HG03432 (cell line): ENCODE measurements at regions not wholly inside any gene's neighbourhood (a gene's known extent, or its start where the extent isn't known, plus 50 kb on each side); places are given as distances from the start of the nearest gene placed in this dataset.
A peak's percentile ranks its signal among the peaks of the same experiment; 100 is the strongest.

Experiments used
- ATAC-seq: cut with Tn5 transposase; IDR thresholded peaks from one replicate; pipeline ENCODE4 v1.9.1; 2021; ENCODE audit warnings: mild to moderate bottlenecking, moderate library complexity; ENCODE audit not compliant: unreplicated experiment

DNA sequence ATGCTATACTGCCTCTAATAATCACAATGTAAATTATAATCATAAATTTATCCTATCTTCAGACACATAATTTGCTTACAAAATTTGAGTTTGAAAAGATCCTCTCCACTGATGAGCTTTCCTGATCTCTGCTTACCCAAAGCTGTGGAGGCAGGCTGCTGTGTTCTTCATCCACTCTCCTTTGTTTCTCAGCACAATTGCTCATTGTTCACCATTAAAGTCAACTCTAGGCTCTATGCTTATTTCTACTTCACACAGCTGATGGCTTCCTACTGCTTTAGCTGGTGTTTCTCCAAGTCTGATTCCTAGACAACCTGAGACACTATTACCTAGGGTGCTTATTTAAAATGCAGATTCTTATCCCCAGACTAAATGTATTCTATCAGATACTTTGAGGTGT is 319.7 kb downstream of the PCDH18 start:
- ATAC-seq, result no peak

DNA sequence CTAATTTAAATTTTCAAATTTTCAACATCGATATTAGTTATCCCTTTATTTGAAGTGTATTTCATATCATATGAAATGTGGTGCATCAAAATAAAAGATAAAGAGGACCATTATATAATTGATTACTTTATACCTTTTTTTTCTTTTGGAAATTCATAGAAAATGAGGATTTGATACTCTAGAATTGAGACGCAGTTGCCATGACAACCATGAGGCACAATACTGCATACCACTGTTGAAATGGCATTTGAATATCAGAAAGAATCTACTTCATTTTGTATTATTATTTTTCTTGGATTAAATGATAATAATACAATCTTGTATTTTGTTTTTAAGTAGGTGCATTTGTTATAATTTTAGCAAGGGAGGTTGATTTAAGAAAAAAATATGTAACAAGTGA is 323.1 kb downstream of the PCDH18 start:
- ATAC-seq, result no peak

DNA sequence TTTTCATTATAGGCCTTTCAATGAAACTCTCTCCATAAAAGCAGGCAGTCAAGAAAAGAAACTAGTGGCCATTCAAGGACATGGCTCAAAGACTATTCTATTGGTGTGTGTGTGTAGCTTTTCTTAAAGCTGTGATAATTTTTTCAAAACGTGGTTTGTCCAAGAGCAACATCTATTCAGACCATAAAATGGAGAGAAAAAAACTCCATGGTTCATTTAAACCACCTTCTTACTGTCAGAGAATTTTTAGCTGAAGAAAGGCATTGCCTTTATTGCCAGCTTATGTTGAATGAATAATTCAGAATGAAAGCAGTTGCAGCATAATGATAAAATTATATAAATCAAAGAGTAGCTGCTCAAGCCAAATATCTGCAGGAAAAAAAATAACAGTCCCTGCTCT is 325.5 kb downstream of the PCDH18 start:
- ATAC-seq, result no peak

DNA sequence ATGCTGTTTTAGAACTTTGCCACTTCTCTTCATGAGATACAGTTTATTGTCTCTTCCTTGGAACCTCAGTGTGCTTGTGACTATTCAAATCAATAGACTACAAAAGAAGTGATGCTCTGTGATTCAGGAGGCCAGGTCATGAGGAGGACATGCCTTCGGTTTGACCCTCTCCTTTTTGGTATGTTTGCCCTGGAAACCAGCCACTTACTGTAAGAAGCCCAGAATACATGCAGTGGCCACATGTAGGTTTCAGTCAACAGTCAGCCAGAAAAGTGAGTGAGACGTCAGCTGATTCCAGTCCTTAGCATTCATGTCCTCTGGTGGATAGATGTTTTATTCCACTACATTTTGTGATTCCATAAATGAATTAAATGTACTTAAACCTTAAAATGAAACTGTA is 328.7 kb downstream of the PCDH18 start:
- no peak for ATAC-seq

DNA sequence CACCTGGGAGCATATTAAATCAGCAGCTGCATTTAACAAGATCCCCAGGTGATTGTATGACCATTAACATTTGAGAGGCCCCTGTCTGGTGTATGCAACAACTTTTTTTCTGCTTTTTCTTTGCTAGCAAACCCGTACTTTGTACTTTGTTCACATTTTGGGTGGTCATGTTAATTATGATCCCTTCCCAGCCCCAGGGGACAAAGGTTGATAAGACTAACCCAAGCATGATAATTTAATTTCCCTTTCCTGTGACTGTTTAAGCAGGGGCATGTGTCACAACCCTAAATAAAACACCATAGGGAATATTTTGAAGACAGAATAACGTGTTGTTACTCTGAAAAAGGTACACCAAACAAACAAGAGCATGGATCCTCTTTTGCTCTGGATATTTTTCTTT is 332.0 kb downstream of the PCDH18 start:
- ATAC-seq, result no peak

GRCh38 chr4:137198791-137199190 is 333.5 kb downstream of the PCDH18 start:
- ATAC-seq, result no peak

- ATAC-seq, result no peak
Measured at GRCh38 chr4:137194670-137195069, 337.6 kb downstream of the PCDH18 start.

DNA sequence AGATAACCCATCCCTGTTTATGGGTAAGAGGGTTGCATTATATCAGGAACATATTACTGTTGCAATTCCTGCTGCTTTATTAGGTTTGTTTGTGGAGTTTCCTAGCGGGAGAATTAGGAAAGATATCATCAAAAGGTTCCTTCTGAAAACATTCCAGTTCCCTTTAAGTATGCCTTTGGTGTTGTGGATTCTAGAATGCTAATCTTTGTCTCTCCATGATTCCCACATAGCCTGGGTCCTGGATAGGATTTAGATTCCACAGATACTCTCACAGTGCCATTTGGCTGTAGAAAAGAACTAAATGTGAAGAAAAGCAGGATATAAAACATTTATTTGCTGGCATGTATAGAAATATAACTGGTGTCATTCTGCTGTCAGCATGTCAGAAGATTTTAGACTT is 338.7 kb downstream of the PCDH18 start:
- ATAC-seq, result no peak

DNA sequence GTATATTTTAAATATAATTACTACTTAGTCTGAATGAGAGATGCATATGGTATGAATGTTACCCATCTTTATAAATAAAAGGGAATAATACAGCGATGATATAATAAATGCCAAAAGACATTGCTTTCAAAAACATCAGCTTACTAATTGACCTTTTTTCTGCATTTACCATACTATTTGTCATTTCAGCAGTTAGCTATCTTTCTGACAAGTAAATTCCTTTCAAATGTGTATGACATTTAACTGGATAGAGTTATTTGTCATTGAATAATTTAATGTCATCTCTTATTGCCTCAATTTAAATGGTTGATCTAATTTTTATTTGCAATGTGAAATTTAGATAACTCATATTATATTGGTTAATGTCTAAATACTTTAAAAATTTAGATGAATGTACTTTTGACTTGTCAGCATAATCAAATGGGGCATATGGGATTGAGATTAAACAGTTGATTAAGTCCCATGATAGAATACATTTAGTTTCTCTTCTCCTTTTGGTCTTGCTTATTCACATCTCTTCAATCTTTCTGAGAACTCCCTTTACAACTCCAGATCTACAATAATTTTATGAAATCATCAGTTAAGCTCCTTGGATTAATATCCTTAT is 350.9 kb downstream of the PCDH18 start:
- no peak for ATAC-seq

DNA sequence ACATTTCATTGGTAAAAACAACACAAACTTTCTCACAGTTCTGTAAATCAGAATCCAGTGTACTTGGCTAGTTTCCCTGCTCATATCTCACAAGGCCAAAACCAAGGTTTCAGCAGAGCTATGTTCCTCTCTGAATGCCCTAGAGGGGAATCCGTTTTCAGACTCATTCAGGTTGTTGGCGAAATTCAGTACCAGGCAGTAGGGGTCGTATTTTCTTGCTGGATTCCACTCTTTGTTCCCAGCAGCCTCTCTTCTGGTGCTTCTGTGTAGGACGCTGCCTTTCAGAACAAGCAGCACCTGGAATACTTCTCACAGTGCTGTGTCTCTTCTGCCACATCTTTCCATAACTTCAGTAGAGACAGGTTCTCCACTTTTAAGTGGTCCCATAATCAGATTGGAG is 351.9 kb downstream of the PCDH18 start:
- ATAC-seq, result no peak

GRCh38 chr4:137156807-137157206 is 375.5 kb downstream of the PCDH18 start:
- no peak for ATAC-seq

DNA sequence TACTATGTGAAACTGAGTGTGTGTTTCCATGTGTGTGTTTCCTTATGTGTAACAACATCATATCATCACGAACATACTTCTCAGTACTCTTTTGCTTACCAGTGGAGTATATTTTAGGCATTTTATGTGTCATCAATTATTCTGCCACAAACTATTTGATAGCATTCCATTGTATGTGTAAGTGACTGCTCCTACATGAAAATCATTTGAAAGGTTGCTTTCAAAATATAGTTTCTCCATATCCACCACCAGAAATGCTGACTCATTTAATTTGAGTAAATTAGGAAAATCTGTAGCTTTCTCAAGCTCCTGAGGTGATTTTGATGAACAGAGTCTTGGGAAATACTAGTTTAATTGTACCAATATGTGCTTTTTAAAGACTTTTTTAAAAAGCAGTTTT is 376.2 kb downstream of the PCDH18 start:
- no peak for ATAC-seq

DNA sequence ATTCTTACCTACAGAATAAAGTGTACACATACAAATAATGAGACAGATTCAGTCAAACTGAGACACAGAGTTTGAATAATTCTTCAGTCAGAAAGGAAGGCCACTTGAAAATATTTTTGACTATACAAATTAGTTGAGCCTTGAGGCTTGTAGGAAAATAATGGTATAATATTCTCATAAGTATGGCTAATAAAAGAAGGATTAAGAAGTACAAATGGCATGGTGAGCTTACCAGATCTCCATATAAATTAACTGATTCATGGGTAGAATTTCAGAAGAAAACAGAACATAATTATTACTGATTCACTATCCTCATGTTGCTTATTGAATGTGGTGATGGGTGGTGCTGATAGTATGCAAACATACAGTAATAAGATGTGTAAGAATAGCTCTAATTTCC is 401.1 kb downstream of the PCDH18 start:
- ATAC-seq, result no peak

- no peak for ATAC-seq
Measured at GRCh38 chr4:137129845-137130244, 402.4 kb downstream of the PCDH18 start.

DNA sequence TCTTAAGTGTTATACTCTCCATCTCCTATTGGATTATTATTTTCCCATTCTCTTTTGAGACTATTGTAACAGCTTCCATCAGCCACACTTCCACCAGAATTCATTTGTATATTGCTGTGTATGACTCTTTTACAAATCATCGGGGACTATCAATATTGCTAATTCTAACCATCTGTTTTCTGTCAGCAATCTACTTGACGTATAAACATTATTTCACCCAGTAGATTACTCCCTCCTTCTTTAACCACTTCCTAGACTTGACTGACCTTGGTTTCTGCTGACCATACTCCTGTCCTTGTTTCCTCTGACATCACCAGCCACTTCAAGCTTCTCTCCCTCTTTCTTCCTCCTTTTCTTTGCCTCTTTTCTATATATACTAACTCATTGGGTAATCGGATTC is 402.9 kb downstream of the PCDH18 start:
- ATAC-seq, result no peak

GRCh38 chr4:137125011-137125410 is 407.3 kb downstream of the PCDH18 start:
- ATAC-seq, result no peak

DNA sequence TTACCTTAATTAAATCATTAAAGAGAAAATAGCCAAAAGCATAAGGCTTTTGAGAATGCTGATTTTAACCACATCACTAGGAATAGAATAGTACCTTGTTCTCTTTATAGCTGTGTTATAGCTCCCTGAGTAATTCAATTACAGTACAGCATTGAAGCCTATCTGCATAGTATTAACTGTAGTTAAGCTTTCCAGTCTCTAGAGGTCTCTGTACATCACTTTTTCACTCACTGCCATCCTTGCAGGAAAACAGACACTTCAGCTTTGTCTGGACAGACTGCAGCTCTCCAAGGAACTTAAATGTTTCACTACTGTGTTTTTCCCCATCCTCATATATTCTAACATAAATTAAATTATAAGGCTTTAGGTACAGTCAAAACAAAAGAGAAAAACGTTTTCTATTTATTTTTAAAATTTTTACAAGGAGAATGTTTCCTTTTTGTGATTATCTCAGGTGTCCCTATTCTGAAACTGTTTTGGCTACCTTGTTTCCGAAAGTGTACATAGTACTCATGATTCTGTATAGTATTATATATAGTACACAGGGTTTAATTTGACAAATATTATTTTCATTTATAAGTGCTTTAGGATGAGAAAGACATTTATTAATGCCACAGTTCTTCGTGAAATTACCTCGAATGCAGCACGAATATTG is 407.9 kb downstream of the PCDH18 start:
- peak; percentile 93 for ATAC-seq

DNA sequence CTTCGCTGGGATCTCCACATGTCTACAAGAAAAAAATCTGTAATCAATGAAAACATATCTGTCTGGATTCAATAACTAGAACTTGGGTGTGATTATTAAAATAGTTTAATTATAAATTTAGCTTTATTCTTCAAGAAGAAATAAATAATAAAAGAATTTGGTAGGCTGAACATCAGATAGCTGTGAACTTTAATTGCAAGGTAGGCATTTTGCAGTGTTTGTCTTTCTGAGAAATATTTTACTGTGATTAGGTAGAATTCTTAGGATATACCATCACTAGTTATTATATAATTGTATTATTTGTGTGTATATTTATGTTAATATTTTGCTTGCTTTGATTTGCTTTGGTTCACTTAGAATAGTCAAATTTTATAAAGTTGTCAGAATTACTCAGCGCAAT is 409.4 kb downstream of the PCDH18 start:
- ATAC-seq, result no peak

DNA sequence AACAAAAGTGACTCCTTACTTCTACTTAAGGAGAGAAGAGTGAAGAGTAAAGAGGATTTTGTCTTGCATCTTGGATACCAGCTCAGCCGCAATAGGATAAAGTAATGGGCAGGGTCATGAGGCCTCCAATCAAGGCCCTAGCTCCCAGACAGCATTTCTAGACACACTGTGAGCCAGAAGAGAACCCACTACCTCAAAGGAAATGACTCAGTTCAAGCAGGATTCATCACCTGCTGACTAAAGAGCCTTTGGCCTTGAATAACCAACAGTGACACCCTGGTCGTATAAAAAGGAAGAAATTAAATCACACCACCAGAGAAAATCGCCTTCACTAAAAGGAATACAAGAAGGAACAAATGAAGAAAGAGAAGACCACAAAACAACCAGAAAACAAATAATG is 416.1 kb downstream of the PCDH18 start:
- no peak for ATAC-seq

DNA sequence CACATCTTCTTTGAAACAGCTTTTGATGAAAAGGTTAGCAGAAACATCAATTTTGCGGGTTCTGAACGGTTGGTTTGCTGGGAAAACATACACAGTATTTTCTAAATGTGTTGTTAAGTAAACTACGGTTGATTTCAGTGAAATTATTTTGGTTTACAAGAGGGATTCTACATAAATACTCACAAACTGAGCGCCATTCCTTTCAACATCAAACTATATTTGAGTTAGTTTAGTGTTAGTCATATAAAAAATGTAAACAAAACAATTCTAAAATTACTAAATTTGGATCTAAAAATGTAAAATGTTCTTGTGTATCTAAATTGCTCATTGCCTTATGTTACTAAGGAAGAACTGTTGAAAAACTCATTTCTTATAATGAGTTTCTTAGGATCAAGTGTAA is 425.6 kb downstream of the PCDH18 start:
- no peak for ATAC-seq

DNA sequence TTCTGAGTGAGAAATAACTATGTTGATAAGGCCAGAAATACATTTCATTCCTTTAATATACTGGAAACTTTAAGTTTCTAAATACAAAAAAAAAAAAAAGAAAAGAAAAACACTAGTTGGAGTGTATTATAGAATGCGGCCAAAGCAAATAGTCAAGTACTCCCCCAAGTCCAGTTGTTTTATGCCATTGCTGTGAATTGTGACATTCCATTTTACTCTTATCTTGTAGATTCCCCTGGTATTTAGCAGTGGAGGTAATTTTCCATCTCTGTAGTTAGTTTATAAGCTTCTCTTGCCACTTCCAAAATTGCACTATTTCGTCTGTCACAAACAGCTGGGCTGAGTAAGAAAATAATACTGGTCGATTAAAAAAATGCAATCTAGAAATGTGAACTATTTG is 426.0 kb downstream of the PCDH18 start:
- ATAC-seq, result no peak

DNA sequence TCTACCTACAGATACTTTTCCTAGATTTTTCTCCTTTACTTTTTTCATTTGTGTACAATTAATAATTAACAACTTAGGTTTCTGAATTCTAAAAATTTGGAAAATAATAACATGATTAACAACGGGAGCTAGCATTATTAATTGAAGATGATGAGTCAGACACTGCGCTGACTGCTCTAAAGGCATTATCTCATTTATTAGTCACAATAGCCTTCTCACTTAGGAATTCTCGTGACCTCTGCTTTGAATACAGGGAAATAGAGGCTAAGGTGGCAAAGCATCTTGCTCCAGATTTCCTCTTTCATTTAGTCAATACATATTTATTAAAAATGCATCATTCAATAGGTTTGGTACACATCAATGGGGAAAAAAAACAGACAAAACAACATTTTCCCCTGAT is 441.3 kb downstream of the PCDH18 start:
- no peak for ATAC-seq

DNA sequence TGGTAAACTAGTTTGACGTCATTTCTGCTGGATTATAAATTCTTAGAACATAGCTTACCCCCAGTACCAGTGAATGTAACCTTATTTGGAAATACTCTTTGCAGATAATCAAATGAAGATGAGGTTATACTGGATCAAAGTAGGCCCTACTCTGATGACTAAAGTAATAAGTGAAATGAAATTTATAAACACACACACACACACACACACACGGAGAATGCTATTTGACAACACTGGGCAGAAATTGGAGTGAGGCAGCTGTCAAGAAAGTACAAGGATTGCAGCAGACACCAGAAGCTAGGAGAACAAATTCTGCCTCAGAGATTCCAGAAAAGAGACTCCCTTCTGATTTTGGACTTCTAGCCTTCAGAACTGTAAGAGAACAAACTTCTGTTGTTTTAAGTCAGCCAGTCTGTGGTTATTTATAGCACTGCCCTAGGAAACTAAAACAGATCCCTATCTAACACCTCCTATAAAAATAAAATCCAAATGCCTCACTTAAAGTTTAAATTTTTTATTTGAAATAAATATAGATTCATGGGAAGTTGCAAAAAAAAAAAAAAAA is 448.6 kb downstream of the PCDH18 start:
- ATAC-seq, result no peak
